Aorta (tissue), 5 donors: ENCODE measurements at regions not wholly inside any gene's neighbourhood (a gene's known extent, or its start where the extent isn't known, plus 50 kb on each side); places are given as distances from the start of the nearest gene placed in this dataset.

Experiments
- ATAC-seq: fragments of 200-7000 bp; cut with Tn5 transposase; one replicate; pipeline ENCODE4 v1.9.1; 2022; ENCODE audit warnings: moderate library complexity; ENCODE audit not compliant: low FRiP score
- DNase-seq, 2 donors: peaks; one replicate each; pipeline ENCODE4 v3.0.0-alpha.2; 2020
- H3K27ac ChIP-seq, 2 donors: one replicate each; pipeline ENCODE4 v1.5.1; 2013; ENCODE audit warnings: low read length in 2 of 2, mild to moderate bottlenecking in 2 of 2, moderate library complexity in 2 of 2, control low read depth in 1 of 2, inconsistent platforms in 1 of 2, low read depth in 1 of 2
- H3K27me3 ChIP-seq, 2 donors: one replicate each; pipeline ENCODE4 v1.6.1; 2013; ENCODE audit warnings: control low read depth in 1 of 2, low read length in 1 of 2, mild to moderate bottlenecking in 1 of 2, moderate library complexity in 1 of 2; ENCODE audit not compliant: insufficient read depth in 2 of 2, control insufficient read depth in 1 of 2
- H3K36me3 ChIP-seq, 2 donors: one replicate each; pipeline ENCODE4 v1.6.1; 2013; ENCODE audit warnings: control low read depth in 1 of 2, low read length in 1 of 2, mild to moderate bottlenecking in 1 of 2; ENCODE audit not compliant: insufficient read depth in 2 of 2, control insufficient read depth in 1 of 2
- H3K4me1 ChIP-seq, 2 donors: one replicate each; pipeline ENCODE4 v1.6.1; 2013; ENCODE audit warnings: low read length in 2 of 2, control low read depth in 1 of 2, mild to moderate bottlenecking in 1 of 2, moderate library complexity in 1 of 2; ENCODE audit not compliant: insufficient read depth in 2 of 2, control insufficient read depth in 1 of 2
- H3K4me3 ChIP-seq, 2 donors: one replicate each; pipeline ENCODE4 v1.5.1; 2013; ENCODE audit warnings: low read length in 2 of 2, control low read depth in 1 of 2, mild to moderate bottlenecking in 1 of 2
- H3K9me3 ChIP-seq: one replicate; pipeline ENCODE4 v1.6.1; 2013; ENCODE audit warnings: mild to moderate bottlenecking, low read length; ENCODE audit not compliant: control insufficient read depth
- WGBS, 2 donors: extraction: QIAGEN DNeasy Blood & Tissue Kit; methylation state at CpG; one replicate each; pipeline ENCODE4 v1.1.7; 2013; 5-methylcytosine and 5-hydroxymethylcytosine counted together
- intact Hi-C, 2 donors: fragments of 100-400 bp; cut with DNase I; formaldehyde crosslinking; loops; one replicate each; pipeline versions ENCODE4 v1.14.2 to v1.15.0; 2022
- donor health status: healthy with polysubstance abuse.
- donor health status: Bipolar disorder and iron deficiency.
- donor health status: DM: no; HTN: no; CAD: no.
- donor health status: DM: no; HTN: no; CAD: no.
- donor health status: DM: yes; HTN: yes; CAD: no.

- no peaks in the 10 kb centered on the region for H3K27me3 ChIP-seq
- no peaks in the 10 kb centered on the region for H3K9me3 ChIP-seq
- no peak overlapping the region for H3K27ac ChIP-seq
- DNase-seq (no peak), ATAC-seq (no peak)
- H3K4me3 ChIP-seq = no peak overlapping the region
- H3K4me1 ChIP-seq = no peaks in the 10 kb centered on the region
- intact Hi-C loops = no loop called here
- no peaks in the 10 kb centered on the region for H3K36me3 ChIP-seq
Measured at GRCh38 chr3:83302091-83302490, 1540.6 kb upstream of the GBE1 start.

- no peak overlapping the region for H3K27ac ChIP-seq
- no peaks in the 10 kb centered on the region for H3K36me3 ChIP-seq
- no peaks in the 10 kb centered on the region for H3K4me1 ChIP-seq
- intact Hi-C loops = no loop called here
- H3K27me3 ChIP-seq = no peaks in the 10 kb centered on the region
- no peak for DNase-seq
- WGBS, 2 donors = 69 to 79% methylated on average over 3 of the region's 3 CpGs
- no peaks in the 10 kb centered on the region for H3K9me3 ChIP-seq
- ATAC-seq = no peak
- H3K4me3 ChIP-seq = no peak overlapping the region
Measured at GRCh38 chr3:83317605-83318004, 1556.2 kb upstream of the GBE1 start.

GRCh38 chr3:83320726-83321125 lies 1559.3 kb upstream of the GBE1 start:
- H3K4me3 ChIP-seq = no peak overlapping the region
- H3K36me3 ChIP-seq = no peaks in the 10 kb centered on the region
- DNase-seq (no peak), ATAC-seq (no peak)
- no peaks in the 10 kb centered on the region for H3K27me3 ChIP-seq
- no peak overlapping the region for H3K27ac ChIP-seq
- no peaks in the 10 kb centered on the region for H3K9me3 ChIP-seq
- no peaks in the 10 kb centered on the region for H3K4me1 ChIP-seq
- intact Hi-C loops = no loop called here

DNA sequence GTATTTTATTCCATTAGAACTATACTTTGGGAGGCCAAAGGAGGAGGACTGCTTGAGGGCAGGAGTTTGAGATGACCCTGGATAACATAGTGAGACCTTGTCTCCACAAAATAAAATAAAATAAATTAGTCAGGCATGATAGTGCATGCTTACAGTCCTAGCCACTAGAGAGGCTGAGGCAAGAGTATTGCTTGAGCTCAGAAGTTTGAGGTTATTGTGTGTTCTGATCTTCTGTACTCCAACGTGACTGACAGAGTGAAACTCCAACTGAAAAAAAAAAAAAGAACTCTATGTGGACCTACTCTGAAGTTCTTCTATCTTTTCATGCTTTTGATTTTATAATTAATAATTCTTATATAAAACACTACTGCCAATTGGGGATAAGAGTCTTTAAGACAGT lies 1560.0 kb upstream of the GBE1 start:
- DNase-seq (no peak), ATAC-seq (no peak)
- intact Hi-C loops = no loop called here
- no peaks in the 10 kb centered on the region for H3K9me3 ChIP-seq
- no peaks in the 10 kb centered on the region for H3K27me3 ChIP-seq
- no peak overlapping the region for H3K27ac ChIP-seq
- H3K4me3 ChIP-seq = no peak overlapping the region
- WGBS, 2 donors = 76 to 78% methylated on average over 1 of the region's 1 CpG
- H3K36me3 ChIP-seq = no peaks in the 10 kb centered on the region
- no peaks in the 10 kb centered on the region for H3K4me1 ChIP-seq

GRCh38 chr3:83321891-83322290 lies 1560.4 kb upstream of the GBE1 start:
- Histone ChIP-seq H3K36me3 (no peaks in the 10 kb centered on the region), H3K27ac (no peak overlapping the region), H3K27me3 (no peaks in the 10 kb centered on the region), H3K4me3 (no peak overlapping the region), H3K4me1 (no peaks in the 10 kb centered on the region), H3K9me3 (no peaks in the 10 kb centered on the region)
- DNase-seq = no peak
- ATAC-seq = no peak
- 53 to 75% methylated on average over 1 of the region's 1 CpG for WGBS, 2 donors
- intact Hi-C loops = no loop called here

- Histone ChIP-seq H3K36me3 (no peaks in the 10 kb centered on the region), H3K4me1 (no peaks in the 10 kb centered on the region), H3K4me3 (no peak overlapping the region), H3K27ac (no peak overlapping the region), H3K27me3 (no peaks in the 10 kb centered on the region), H3K9me3 (no peaks in the 10 kb centered on the region)
- intact Hi-C loops = no loop called here
- DNase-seq (no peak), ATAC-seq (no peak)
- WGBS, 2 donors = 78 to 84% methylated on average over 2 of the region's 2 CpGs
Measured at GRCh38 chr3:83354205-83354604, 1592.8 kb upstream of the GBE1 start.

GRCh38 chr3:83393276-83393675 lies 1565.5 kb upstream of the CADM2 start:
- H3K9me3 ChIP-seq = peaks cover 5% of the 10 kb centered on the region
- H3K27me3 ChIP-seq = no peaks in the 10 kb centered on the region
- H3K27ac ChIP-seq = no peak overlapping the region
- ATAC-seq (no peak), DNase-seq (no peak)
- H3K36me3 ChIP-seq = no peaks in the 10 kb centered on the region
- H3K4me1 ChIP-seq = no peaks in the 10 kb centered on the region
- WGBS, 2 donors = 94 to 100% methylated on average over 3 of the region's 3 CpGs
- intact Hi-C loops = no loop called here
- H3K4me3 ChIP-seq = no peak overlapping the region

- Histone ChIP-seq H3K4me1 (no peaks in the 10 kb centered on the region), H3K27ac (no peak overlapping the region), H3K9me3 (no peaks in the 10 kb centered on the region), H3K27me3 (no peaks in the 10 kb centered on the region), H3K4me3 (no peak overlapping the region), H3K36me3 (no peaks in the 10 kb centered on the region)
- ATAC-seq (no peak), DNase-seq (no peak)
- intact Hi-C loops = no loop called here
- 82 to 87% methylated on average over 10 of the region's 10 CpGs for WGBS, 2 donors
Measured at GRCh38 chr3:83403927-83404326, 1554.9 kb upstream of the CADM2 start.

- WGBS, 2 donors = 39 to 40% methylated on average over 2 of the region's 2 CpGs
- intact Hi-C loops = no loop called here
- no peak for ATAC-seq
- no peaks in the 10 kb centered on the region for H3K9me3 ChIP-seq
- H3K27ac ChIP-seq = no peak overlapping the region
- H3K27me3 ChIP-seq = no peaks in the 10 kb centered on the region
- no peaks in the 10 kb centered on the region for H3K36me3 ChIP-seq
- DNase-seq = no peak
- no peaks in the 10 kb centered on the region for H3K4me1 ChIP-seq
- no peak overlapping the region for H3K4me3 ChIP-seq
Measured at GRCh38 chr3:83426300-83426699, 1532.5 kb upstream of the CADM2 start.
